IMR-90 (cell line): ENCODE measurements at regions not wholly inside any gene's neighbourhood (a gene's known extent, or its start where the extent isn't known, plus 50 kb on each side); places are given as distances from the start of the nearest gene placed in this dataset.

ENCODE experiments used
- ATAC-seq: fragments of 200-7000 bp; cut with Tn5 transposase; 2 replicates; pipeline ENCODE4 v1.9.1; 2020; ENCODE audit warnings: low read depth, mild to moderate bottlenecking, moderate library complexity
- BruUV-seq: library from RNA; stranded (reverse); fragments of 400-500 nt; replicated peaks from 2 replicates; lab custom pipeline; 2021; lab: Mats Ljungman, UMichigan
- CTCF ChIA-PET: fragments of 300-600 bp; formaldehyde crosslinking; extraction: SDS; loops from one replicate; lab custom pipeline; 2021; ENCODE audit warnings: antibody characterized with exemption; lab: Yijun Ruan, JAX
- POLR2A ChIA-PET: fragments of 300-600 bp; sonication (Branson Sonifier 250); formaldehyde crosslinking; loops from one replicate; lab custom pipeline; 2022; ENCODE audit warnings: antibody characterized with exemption; ENCODE audit not compliant: unreplicated experiment; lab: Charles Lee
- DNase-seq: peaks from one replicate; pipeline ENCODE4 v3.0.0; 2013
- H2AFZ ChIP-seq: replicated peaks from 2 replicates; pipeline ENCODE3; 2013; ENCODE audit warnings: low read length, mild to moderate bottlenecking; ENCODE audit not compliant: poor library complexity
- H2AK5ac ChIP-seq: 2 replicates; pipeline ENCODE4 v1.6.1; 2013; ENCODE audit warnings: low read depth, low read length, inconsistent platforms
- H2AK9ac ChIP-seq: replicated peaks from 2 replicates; pipeline ENCODE3; 2013; ENCODE audit warnings: mild to moderate bottlenecking, low read depth, low read length, moderate library complexity; ENCODE audit not compliant: poor library complexity
- H2BK120ac ChIP-seq: 2 replicates; pipeline ENCODE4 v1.6.1; 2013; ENCODE audit warnings: low read depth, low read length, inconsistent platforms
- H2BK15ac ChIP-seq: 3 replicates; pipeline ENCODE4 v1.6.1; 2013; ENCODE audit warnings: low read depth, low read length, inconsistent platforms
- H2BK20ac ChIP-seq: 2 replicates; pipeline ENCODE4 v1.6.1; 2013; ENCODE audit warnings: low read depth, mild to moderate bottlenecking, inconsistent platforms, low read length, moderate library complexity
- H2BK5ac ChIP-seq: 2 replicates; pipeline ENCODE4 v1.6.1; 2013; ENCODE audit warnings: mild to moderate bottlenecking, low read depth, low read length, inconsistent platforms; ENCODE audit not compliant: poor library complexity, severe bottlenecking
- H3K14ac ChIP-seq: replicated peaks from 2 replicates; pipeline ENCODE4 v1.6.1; 2013; ENCODE audit warnings: low read depth, low read length, inconsistent platforms
- H3K18ac ChIP-seq: 2 replicates; pipeline ENCODE4 v1.6.1; 2013; ENCODE audit warnings: low read depth, low read length, control low read depth
- H3K23ac ChIP-seq: 2 replicates; pipeline ENCODE4 v1.6.1; 2013; ENCODE audit warnings: low read depth, low read length, inconsistent platforms
- H3K27ac ChIP-seq: 2 replicates; pipeline ENCODE4 v1.5.1; 2013; ENCODE audit warnings: mild to moderate bottlenecking, control low read depth, low read length; ENCODE audit not compliant: insufficient read depth
- H3K27me3 ChIP-seq: 2 replicates; pipeline ENCODE4 v1.6.1; 2013; ENCODE audit warnings: low read length; ENCODE audit not compliant: control insufficient read depth, insufficient read depth
- H3K36me3 ChIP-seq: 2 replicates; pipeline ENCODE4 v1.6.1; 2013; ENCODE audit warnings: low read length, mixed read lengths; ENCODE audit not compliant: control insufficient read depth, insufficient read depth
- H3K4ac ChIP-seq: 2 replicates; pipeline ENCODE4 v1.6.1; 2013; ENCODE audit warnings: low read depth, low read length, inconsistent platforms
- H3K4me1 ChIP-seq: 2 replicates; pipeline ENCODE4 v1.6.1; 2013; ENCODE audit warnings: low read length, mixed read lengths; ENCODE audit not compliant: control insufficient read depth, insufficient read depth
- H3K4me2 ChIP-seq: 2 replicates; pipeline ENCODE4 v1.6.1; 2013; ENCODE audit warnings: low read depth, mild to moderate bottlenecking, control low read depth, low read length, moderate library complexity
- H3K4me3 ChIP-seq: 2 replicates; pipeline ENCODE4 v1.5.1; 2013; ENCODE audit warnings: low read depth, mild to moderate bottlenecking, control low read depth, low read length, moderate library complexity; ENCODE audit not compliant: insufficient read depth
- H3K56ac ChIP-seq: 2 replicates; pipeline ENCODE4 v1.6.1; 2013; ENCODE audit warnings: low read length, inconsistent platforms; ENCODE audit not compliant: insufficient read depth; ENCODE audit errors: extremely low read depth
- H3K79me1 ChIP-seq, 2 experiments: 2 replicates each; pipeline ENCODE4 v1.6.1; 2013; ENCODE audit warnings: low read length in 2 of 2, inconsistent platforms in 1 of 2, low read depth in 1 of 2
- H3K9ac ChIP-seq: 2 replicates; pipeline ENCODE4 v1.6.1; 2013; ENCODE audit warnings: low read depth, low read length, control low read depth
- H3K9me1 ChIP-seq: 2 replicates; pipeline ENCODE4 v1.6.1; 2013; ENCODE audit warnings: low read length, inconsistent platforms; ENCODE audit not compliant: insufficient read depth
- H3K9me3 ChIP-seq: 2 replicates; pipeline ENCODE4 v1.6.1; 2013; ENCODE audit warnings: low read length; ENCODE audit not compliant: control insufficient read depth, insufficient read depth
- H4K20me1 ChIP-seq: 2 replicates; pipeline ENCODE4 v1.6.1; 2013; ENCODE audit warnings: low read length, inconsistent platforms; ENCODE audit not compliant: insufficient read depth
- H4K5ac ChIP-seq: 2 replicates; pipeline ENCODE4 v1.6.1; 2013; ENCODE audit warnings: mild to moderate bottlenecking, low read depth, low read length, control low read depth
- H4K8ac ChIP-seq, 2 experiments: 2 replicates each; pipeline ENCODE4 v1.6.1; 2013; ENCODE audit warnings: low read depth in 2 of 2, low read length in 2 of 2, control low read depth in 1 of 2, inconsistent platforms in 1 of 2
- H4K91ac ChIP-seq: 2 replicates; pipeline ENCODE4 v1.6.1; 2013; ENCODE audit warnings: low read depth, low read length, inconsistent platforms; ENCODE audit not compliant: insufficient read depth
- CEBPB ChIP-seq: IDR thresholded peaks from 2 replicates; pipeline ENCODE4 v1.6.1; 2012; ENCODE audit warnings: low read depth, low read length, improper control_type of control experiment
- CHD1 ChIP-seq: IDR thresholded peaks from 2 replicates; pipeline ENCODE4 v1.6.1; 2012; ENCODE audit warnings: low read depth, low read length, improper control_type of control experiment
- FOS ChIP-seq: fragments of 150-350 bp; IDR thresholded peaks from 2 replicates; pipeline ENCODE4 v1.6.1; 2016; ENCODE audit warnings: low read depth, low read length
- MAFK ChIP-seq: IDR thresholded peaks from 2 replicates; pipeline ENCODE4 v1.6.1; 2012; ENCODE audit warnings: low read depth, low read length, improper control_type of control experiment
- MAZ ChIP-seq: IDR thresholded peaks from 2 replicates; pipeline ENCODE4 v1.6.1; 2012; ENCODE audit warnings: low read depth, mild to moderate bottlenecking, low read length, improper control_type of control experiment, moderate library complexity, borderline replicate concordance
- MXI1 ChIP-seq: IDR thresholded peaks from 2 replicates; pipeline ENCODE4 v1.6.1; 2012; ENCODE audit warnings: low read depth, mild to moderate bottlenecking, low read length, moderate library complexity, borderline replicate concordance
- NFE2L2 ChIP-seq: fragments of 150-350 bp; IDR thresholded peaks from 2 replicates; pipeline ENCODE4 v1.6.1; 2016; ENCODE audit warnings: low read depth, mild to moderate bottlenecking, low read length
- RAD21 ChIP-seq: IDR thresholded peaks from 2 replicates; pipeline ENCODE4 v1.6.1; 2012; ENCODE audit warnings: low read length, improper control_type of control experiment
- RCOR1 ChIP-seq: IDR thresholded peaks from 2 replicates; pipeline ENCODE4 v1.6.1; 2012; ENCODE audit warnings: mild to moderate bottlenecking, low read length, improper control_type of control experiment; ENCODE audit not compliant: insufficient replicate concordance
- SMC3 ChIP-seq: fragments of 150-350 bp; IDR thresholded peaks from 2 replicates; pipeline ENCODE4 v1.6.1; 2016; ENCODE audit warnings: low read depth, mild to moderate bottlenecking, antibody characterized with exemption, low read length, moderate library complexity
- WGBS, 2 experiments: methylation state at CpG; one replicate each; pipeline versions ENCODE4 v1.1.5 to v1.1.7; 2013; ENCODE audit warnings: missing lambda C conversion rate in 2 of 2; ENCODE audit not compliant: insufficient read length in 1 of 2; ENCODE audit errors: extremely low coverage in 2 of 2; 5-methylcytosine and 5-hydroxymethylcytosine counted together
- dilution Hi-C: fragments of 300-500 bp; cut with HindIII; formaldehyde crosslinking; loops from one replicate; pipeline ENCODE4 v1.14.3; 2018; ENCODE audit warnings: low sequenced_read_pairs; ENCODE audit not compliant: unreplicated experiment
- in situ Hi-C: fragments of 300-500 bp; cut with MboI; formaldehyde crosslinking; loops from 3 replicates; pipeline ENCODE4 v1.14.3; 2019; ENCODE audit warnings: low sequenced_read_pairs, inconsistent platforms, mixed read lengths
- intact Hi-C: fragments of 100-400 bp; cut with micrococcal nuclease; formaldehyde crosslinking; loops from 2 replicates; pipeline ENCODE4 v1.10.0; 2022
- TF ChIP-seq, protein P1 (sequence below): fragments of 150-350 bp; IDR thresholded peaks from 2 replicates; pipeline ENCODE4 v1.6.1; 2016; ENCODE audit warnings: low read depth, mild to moderate bottlenecking, low read length, moderate library complexity, borderline replicate concordance
- TF ChIP-seq, protein P2 (sequence below): conservative IDR thresholded peaks from 2 replicates; pipeline ENCODE4 v1.5.1; 2012; ENCODE audit warnings: mild to moderate bottlenecking, low read depth, low read length, improper control_type of control experiment
- TF ChIP-seq, protein P3 (sequence below): fragments of 150-350 bp; IDR thresholded peaks from 2 replicates; pipeline ENCODE4 v1.6.1; 2017; ENCODE audit warnings: mild to moderate bottlenecking, antibody characterized with exemption, low read length, low read depth

- WGBS, 2 experiments, result no CpG with 5 or more reads among the region's 5 CpGs
- BruUV-seq, result no TSS peak
- H2AK9ac ChIP-seq, result no peak overlapping the region
- in situ Hi-C loops (no loop called here), dilution Hi-C loops (no loop called here), intact Hi-C loops (no loop called here)
- no peaks in the 10 kb centered on the region for H3K9me1 ChIP-seq
- no peaks in the 10 kb centered on the region for H3K27me3 ChIP-seq
- ChIA-PET POLR2A (no interaction called here), CTCF (no interaction called here)
- H3K36me3 ChIP-seq, result no peaks in the 10 kb centered on the region
- H3K79me1 ChIP-seq, result no peaks in the 10 kb centered on the region
- no peak overlapping the region for H2AFZ ChIP-seq
- no peak overlapping the region for H4K5ac ChIP-seq
- H2BK15ac ChIP-seq, result no peak overlapping the region
- no peak overlapping the region for H3K4ac ChIP-seq
- H4K91ac ChIP-seq, result no peak overlapping the region
- H2BK5ac ChIP-seq, result no peak overlapping the region
- no peak overlapping the region for H3K9ac ChIP-seq
- H4K8ac ChIP-seq, result no peak overlapping the region
- no peak overlapping the region for H3K23ac ChIP-seq
- no peak overlapping the region for H3K4me2 ChIP-seq
- TF ChIP-seq CEBPB, result no peak
- no peak for TF ChIP-seq MAFK
- no peak for TF ChIP-seq MAZ
- TF ChIP-seq MXI1, result no peak
- no peak for TF ChIP-seq NFE2L2
- TF ChIP-seq, protein P1, sequence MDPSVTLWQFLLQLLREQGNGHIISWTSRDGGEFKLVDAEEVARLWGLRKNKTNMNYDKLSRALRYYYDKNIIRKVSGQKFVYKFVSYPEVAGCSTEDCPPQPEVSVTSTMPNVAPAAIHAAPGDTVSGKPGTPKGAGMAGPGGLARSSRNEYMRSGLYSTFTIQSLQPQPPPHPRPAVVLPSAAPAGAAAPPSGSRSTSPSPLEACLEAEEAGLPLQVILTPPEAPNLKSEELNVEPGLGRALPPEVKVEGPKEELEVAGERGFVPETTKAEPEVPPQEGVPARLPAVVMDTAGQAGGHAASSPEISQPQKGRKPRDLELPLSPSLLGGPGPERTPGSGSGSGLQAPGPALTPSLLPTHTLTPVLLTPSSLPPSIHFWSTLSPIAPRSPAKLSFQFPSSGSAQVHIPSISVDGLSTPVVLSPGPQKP, result no peak
- TF ChIP-seq FOS, result no peak
- TF ChIP-seq, protein P2, sequence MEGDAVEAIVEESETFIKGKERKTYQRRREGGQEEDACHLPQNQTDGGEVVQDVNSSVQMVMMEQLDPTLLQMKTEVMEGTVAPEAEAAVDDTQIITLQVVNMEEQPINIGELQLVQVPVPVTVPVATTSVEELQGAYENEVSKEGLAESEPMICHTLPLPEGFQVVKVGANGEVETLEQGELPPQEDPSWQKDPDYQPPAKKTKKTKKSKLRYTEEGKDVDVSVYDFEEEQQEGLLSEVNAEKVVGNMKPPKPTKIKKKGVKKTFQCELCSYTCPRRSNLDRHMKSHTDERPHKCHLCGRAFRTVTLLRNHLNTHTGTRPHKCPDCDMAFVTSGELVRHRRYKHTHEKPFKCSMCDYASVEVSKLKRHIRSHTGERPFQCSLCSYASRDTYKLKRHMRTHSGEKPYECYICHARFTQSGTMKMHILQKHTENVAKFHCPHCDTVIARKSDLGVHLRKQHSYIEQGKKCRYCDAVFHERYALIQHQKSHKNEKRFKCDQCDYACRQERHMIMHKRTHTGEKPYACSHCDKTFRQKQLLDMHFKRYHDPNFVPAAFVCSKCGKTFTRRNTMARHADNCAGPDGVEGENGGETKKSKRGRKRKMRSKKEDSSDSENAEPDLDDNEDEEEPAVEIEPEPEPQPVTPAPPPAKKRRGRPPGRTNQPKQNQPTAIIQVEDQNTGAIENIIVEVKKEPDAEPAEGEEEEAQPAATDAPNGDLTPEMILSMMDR, result no peak
- TF ChIP-seq RCOR1, result no peak
- TF ChIP-seq RAD21, result no peak
- TF ChIP-seq, protein P3, sequence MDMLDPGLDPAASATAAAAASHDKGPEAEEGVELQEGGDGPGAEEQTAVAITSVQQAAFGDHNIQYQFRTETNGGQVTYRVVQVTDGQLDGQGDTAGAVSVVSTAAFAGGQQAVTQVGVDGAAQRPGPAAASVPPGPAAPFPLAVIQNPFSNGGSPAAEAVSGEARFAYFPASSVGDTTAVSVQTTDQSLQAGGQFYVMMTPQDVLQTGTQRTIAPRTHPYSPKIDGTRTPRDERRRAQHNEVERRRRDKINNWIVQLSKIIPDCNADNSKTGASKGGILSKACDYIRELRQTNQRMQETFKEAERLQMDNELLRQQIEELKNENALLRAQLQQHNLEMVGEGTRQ, result no peak
- no peak for TF ChIP-seq SMC3
- no peak for TF ChIP-seq CHD1
- no peaks in the 10 kb centered on the region for H3K9me3 ChIP-seq
- no peak overlapping the region for H2BK120ac ChIP-seq
- H3K4me1 ChIP-seq, result no peaks in the 10 kb centered on the region
- H2AK5ac ChIP-seq, result no peak overlapping the region
- no peaks in the 10 kb centered on the region for H4K20me1 ChIP-seq
- no peak overlapping the region for H3K27ac ChIP-seq
- no peak overlapping the region for H3K14ac ChIP-seq
- no peak overlapping the region for H3K18ac ChIP-seq
- no peak for ATAC-seq
- H2BK20ac ChIP-seq, result no peak overlapping the region
- no peak overlapping the region for H3K4me3 ChIP-seq
- DNase-seq, result no peak
- no peak overlapping the region for H3K56ac ChIP-seq
Measured at GRCh38 chr10:64312876-64313275, 791.7 kb downstream of the REEP3 start.
